ENCODE measurements at regions not wholly inside any gene's neighbourhood (a gene's known extent, or its start where the extent isn't known, plus 50 kb on each side); places are given as distances from the start of the nearest gene placed in this dataset.

DNA sequence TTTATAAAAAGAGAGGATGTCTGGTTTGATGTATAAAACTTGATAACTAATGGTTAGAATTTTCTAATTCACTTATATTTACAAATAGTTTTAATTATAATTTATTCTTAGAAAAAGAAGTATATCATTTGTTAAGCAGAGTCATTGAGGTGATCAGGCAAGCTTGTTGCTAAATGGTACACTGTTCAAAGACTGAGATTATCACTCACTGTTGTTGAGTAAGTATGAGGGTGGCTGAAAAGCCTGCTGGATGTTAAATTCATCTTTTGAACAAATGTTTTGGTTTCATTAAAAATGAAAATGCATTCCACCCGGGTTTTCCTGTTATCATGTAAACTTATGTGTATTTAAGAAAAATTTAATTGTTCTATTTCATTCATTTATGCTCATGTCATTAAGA, 451.8 kb downstream of the ADAMTS20 start:
- Histone ChIP-seq H3K4me1 (ENCODE audit: insufficient read depth) (no peaks in the 10 kb centered on the region), H3K36me3 (ENCODE audit: insufficient read depth) (no peaks in the 10 kb centered on the region), H3K4me3 (ENCODE audit: low read depth, low read length) (no peak overlapping the region), H3K27ac (ENCODE audit: low read depth) (no peak overlapping the region)
- 55% methylated on average over 1 of the region's 1 CpG for WGBS
- DNase-seq (ENCODE audit: extremely low spot score), result no peak

DNA sequence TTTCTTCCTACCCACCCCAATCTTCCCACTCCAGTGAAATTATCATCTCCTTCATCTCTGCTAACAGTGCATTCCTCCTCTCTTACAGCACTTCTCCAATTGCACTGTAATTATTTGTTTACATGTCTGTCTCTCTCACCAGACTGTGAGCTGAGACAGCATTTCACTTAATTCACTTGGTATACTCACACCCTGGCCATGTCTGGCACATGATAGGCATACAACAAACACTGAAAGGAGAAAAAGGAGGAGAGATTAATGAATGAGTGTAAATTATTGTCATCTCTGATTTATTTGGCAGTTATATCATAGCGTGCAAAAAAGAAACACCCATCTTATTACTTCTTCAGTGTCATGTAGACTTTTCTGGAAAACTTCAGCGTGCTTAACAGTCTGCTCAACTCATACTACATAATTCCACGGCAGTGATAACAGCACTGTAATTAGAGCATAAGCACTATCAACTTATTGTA, 452.3 kb downstream of the ADAMTS20 start:
- DNase-seq (ENCODE audit: extremely low spot score), result no peak
- 27% methylated on average over 3 of the region's 3 CpGs for WGBS
- Histone ChIP-seq H3K27ac (ENCODE audit: low read depth) (no peak overlapping the region), H3K36me3 (ENCODE audit: insufficient read depth) (no peaks in the 10 kb centered on the region), H3K4me3 (ENCODE audit: low read depth, low read length) (no peak overlapping the region), H3K4me1 (ENCODE audit: insufficient read depth) (no peaks in the 10 kb centered on the region)

DNA sequence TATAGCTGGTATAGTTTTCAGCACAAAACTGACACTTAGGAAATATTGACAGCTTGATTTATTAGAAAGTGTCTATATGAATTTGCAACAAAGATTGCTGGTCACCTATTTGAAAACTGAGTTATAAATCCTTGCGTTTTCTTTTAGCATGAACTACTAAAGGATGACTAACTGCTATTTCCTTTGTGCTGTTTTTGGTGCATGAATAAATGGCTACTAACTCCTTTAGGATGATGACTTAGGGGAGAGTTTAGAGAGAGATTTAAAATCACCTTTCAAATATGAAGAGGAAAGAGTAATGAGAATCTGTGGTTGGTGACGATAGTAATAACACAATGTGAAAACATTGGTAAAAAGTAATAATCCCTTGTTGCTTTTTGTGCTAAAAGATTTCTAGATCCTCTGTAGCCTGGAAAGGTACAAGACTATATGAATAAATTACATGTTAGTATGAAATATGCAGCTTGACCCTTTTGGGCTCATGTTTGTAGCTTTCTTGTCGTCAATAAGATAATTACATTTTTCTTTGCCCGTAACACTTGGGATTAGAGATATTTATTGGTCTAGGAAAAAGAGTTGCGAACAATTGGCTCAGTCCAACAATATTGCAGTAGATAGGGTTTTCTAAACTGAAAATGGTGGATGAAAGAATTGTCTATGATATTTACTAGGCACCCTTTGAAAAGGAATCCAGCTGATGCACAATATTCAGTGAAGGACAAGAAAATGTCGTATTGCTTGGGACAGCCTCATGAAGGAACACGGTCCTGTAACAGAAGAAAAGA, 453.0 kb downstream of the ADAMTS20 start:
- no peaks in the 10 kb centered on the region for H3K4me1 ChIP-seq (ENCODE audit: insufficient read depth)
- DNase-seq (ENCODE audit: extremely low spot score), result no peak
- WGBS, result 90% methylated on average over 7 of the region's 7 CpGs
- H3K36me3 ChIP-seq (ENCODE audit: insufficient read depth), result no peaks in the 10 kb centered on the region
- no peak overlapping the region for H3K27ac ChIP-seq (ENCODE audit: low read depth)
- H3K4me3 ChIP-seq (ENCODE audit: low read depth, low read length), result no peak overlapping the region

DNA sequence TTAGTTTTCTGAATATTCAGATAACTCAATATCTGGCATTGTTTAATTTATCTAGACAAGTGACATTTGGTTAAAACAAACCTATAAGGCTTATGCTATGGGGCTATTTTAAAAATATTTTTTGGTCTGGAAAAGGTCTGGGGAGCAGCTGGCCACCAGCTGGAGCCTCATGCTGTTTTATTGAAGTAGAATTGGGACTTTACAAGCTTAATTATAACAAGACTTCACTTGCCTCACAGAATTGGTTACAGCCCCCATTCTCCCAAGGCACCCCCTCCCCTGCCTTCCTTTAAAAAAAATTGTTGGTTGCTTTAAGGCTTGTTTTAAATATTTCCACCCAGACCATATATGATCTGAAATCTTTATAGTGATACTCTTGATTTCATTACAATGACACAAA, 453.9 kb downstream of the ADAMTS20 start:
- Histone ChIP-seq H3K4me1 (ENCODE audit: insufficient read depth) (no peaks in the 10 kb centered on the region), H3K27ac (ENCODE audit: low read depth) (no peak overlapping the region), H3K4me3 (ENCODE audit: low read depth, low read length) (no peak overlapping the region), H3K36me3 (ENCODE audit: insufficient read depth) (no peaks in the 10 kb centered on the region)
- no peak for DNase-seq (ENCODE audit: extremely low spot score)

DNA sequence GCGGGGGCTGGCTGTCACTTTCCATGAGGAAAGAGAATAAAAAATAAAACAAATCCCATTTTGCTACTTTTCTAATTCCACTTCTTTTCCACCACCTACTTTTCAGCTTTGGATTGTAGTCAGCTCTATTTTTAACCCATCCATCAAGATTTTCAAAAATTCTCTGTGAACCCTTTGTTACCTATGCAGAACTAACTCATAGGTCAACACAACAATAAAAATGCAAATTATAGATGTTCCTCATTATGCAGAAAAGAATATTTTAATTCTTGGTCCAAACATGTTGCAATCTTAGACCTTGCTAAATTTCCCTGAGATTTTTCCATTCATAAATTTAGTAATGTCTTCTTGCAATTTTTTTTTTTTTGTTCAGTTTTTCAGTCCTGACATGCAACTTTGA, 454.5 kb downstream of the ADAMTS20 start:
- WGBS, result 83% methylated on average over 1 of the region's 1 CpG
- no peak for DNase-seq (ENCODE audit: extremely low spot score)
- no peak overlapping the region for H3K4me3 ChIP-seq (ENCODE audit: low read depth, low read length)
- H3K27ac ChIP-seq (ENCODE audit: low read depth), result no peak overlapping the region
- H3K36me3 ChIP-seq (ENCODE audit: insufficient read depth), result no peaks in the 10 kb centered on the region
- no peaks in the 10 kb centered on the region for H3K4me1 ChIP-seq (ENCODE audit: insufficient read depth)

DNA sequence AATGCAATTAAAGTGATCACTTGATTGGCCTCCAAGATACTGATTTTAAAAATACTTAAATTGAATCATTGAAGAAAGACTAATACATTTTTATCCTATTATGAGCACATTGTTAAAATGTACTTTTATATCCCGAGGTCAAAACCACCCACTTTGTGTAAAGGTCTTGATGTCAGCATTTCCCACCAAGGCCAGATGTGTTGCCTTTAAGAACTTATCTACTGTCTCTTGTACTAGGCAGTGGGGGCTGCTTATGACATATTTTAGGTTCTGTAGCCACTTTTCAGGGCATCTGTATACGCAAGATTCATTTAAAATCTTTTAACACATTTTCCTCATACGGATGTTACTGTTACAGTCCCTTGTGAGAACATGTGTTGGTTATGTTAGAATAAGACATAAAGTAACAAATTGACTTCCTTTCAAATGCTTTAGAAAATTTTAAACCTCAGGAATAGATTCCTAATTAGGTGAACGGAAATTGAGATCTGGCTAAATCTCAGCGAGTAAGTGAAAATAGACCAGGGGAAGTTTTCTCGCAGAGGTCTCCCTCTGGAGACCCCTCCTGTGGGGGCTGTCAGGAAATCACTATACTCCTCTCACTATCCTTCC, 456.2 kb downstream of the ADAMTS20 start:
- WGBS, result 62% methylated on average over 6 of the region's 6 CpGs
- no peak for DNase-seq (ENCODE audit: extremely low spot score)

DNA sequence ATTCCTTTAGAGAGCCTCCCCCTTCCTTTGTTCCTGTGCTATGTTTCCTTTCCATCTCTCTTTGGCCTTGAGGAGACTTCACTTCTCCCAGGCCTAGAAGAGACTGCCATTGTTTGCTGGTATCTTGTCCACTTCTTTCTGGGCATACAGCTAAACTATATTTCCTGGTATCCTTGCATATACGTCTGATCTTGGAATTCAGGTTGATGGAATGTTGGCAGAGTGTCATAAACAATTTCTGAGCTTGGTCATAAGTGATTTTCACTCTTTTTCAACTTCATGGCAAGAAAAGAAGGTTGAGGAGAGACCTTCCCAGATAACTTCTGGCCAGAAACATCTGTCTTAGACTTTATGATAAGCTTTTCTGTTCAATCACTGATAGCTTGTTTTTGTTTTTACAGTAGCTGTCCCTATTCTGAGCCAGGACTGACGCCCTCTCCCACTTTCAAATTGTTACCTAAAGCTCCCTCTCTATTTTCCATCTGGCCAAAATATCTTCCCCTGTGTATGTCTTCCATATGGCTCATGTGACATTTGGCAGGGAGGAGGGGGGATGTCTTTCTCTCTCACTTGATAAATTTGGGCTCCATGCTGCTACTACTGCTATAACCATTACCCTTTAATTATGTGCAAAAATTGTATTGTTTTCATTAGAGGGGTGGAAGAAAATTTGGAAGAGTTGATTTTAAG, 457.0 kb downstream of the ADAMTS20 start:
- Histone ChIP-seq H3K36me3 (ENCODE audit: insufficient read depth) (no peaks in the 10 kb centered on the region), H3K27ac (ENCODE audit: low read depth) (no peak overlapping the region), H3K4me1 (ENCODE audit: insufficient read depth) (no peaks in the 10 kb centered on the region), H3K4me3 (ENCODE audit: low read depth, low read length) (no peak overlapping the region)
- 65% methylated on average over 2 of the region's 2 CpGs for WGBS
- no peak for DNase-seq (ENCODE audit: extremely low spot score)

More for the DNA sequence above, 456.2 kb downstream of the ADAMTS20 start:
- no peaks in the 10 kb centered on the region for H3K4me1 ChIP-seq (ENCODE audit: insufficient read depth)
- H3K36me3 ChIP-seq (ENCODE audit: insufficient read depth), result no peaks in the 10 kb centered on the region
- no peak overlapping the region for H3K4me3 ChIP-seq (ENCODE audit: low read depth, low read length)
- H3K27ac ChIP-seq (ENCODE audit: low read depth), result no peak overlapping the region

DNA sequence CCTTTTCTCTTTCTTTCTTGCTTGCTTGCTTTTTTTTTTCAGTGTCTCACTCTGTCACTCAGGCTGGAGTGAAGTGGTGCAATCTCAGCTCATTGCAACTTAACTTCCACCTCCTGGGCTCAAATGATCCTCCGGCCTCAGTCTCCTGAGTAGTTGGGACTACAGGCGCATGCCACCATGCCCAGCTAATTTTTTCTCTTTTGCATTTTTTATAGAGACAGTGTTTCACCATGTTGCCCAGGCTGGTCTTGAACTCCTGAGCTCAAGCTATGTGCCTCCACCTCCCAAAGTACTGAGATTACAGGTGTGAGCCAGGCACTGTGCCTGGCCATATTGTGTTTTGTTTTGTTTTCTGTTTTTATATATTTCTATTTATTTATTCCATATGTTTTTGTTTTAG, 461.0 kb downstream of the ADAMTS20 start:
- H3K4me3 ChIP-seq (ENCODE audit: low read depth, low read length), result no peak overlapping the region
- 96% methylated on average over 2 of the region's 2 CpGs for WGBS
- no peaks in the 10 kb centered on the region for H3K36me3 ChIP-seq (ENCODE audit: insufficient read depth)
- H3K27ac ChIP-seq (ENCODE audit: low read depth), result no peak overlapping the region
- DNase-seq (ENCODE audit: extremely low spot score), result no peak
- no peaks in the 10 kb centered on the region for H3K4me1 ChIP-seq (ENCODE audit: insufficient read depth)

DNA sequence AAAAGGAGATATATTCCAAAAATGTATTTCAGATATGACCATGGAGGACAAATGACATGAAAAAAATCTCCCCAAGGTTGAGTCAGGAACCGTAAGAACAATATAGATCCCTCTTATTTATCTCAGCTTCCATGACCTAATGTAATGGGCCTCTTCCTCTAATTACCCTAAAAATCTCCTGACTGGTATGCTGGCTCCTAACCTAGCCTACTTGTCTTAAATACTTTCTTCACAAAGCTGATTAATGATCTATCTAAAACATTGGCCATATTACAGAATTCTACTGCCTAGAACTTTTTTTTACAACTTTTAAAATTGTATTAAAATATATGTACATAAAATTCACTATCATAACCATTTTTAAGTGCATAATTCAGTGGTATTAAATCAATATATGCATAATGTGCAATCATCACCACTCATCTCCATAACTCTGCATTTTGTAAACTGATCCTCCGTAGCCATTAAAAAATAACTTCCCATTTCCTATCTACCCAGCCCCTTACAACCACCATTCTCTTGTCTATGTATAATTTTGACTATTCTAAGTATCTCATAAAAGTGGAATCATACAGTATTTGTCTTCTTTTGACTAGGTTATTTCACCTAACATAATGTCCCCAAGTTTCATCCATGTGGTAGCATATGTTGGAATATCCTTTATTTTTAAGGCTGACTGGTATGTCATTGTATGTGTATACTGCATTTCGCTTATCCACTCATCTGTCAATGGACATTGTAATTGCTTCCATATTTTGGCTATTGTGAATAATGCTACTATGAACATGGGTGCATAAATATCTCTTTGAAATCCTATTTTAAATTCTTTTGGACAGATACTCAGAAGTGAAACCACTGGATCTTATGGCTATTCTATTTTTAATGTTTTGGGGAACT, 464.6 kb downstream of the ADAMTS20 start:
- H3K4me3 ChIP-seq (ENCODE audit: low read depth, low read length), result no peak overlapping the region

DNA sequence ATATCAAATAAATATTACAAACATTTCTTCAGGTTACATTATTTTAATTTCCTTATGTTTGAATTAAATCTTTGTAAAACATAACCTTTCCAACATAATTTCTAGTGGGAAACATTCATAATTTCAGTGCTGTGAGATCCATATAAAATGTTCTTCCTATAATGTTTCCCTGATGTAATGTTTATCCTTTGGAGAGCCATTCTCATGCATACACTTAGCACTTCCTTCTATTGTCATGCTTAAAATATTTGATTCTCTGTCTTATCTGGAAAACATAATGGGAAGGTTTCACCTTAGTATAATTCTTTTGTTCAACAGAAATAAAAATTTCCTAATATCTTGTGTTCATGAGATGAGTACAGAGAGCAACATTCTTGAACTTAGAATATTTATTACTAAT, 472.5 kb downstream of the ADAMTS20 start:
- no peak overlapping the region for H3K4me3 ChIP-seq (ENCODE audit: low read depth, low read length)
- H3K27ac ChIP-seq (ENCODE audit: low read depth), result no peak overlapping the region
- no peaks in the 10 kb centered on the region for H3K36me3 ChIP-seq (ENCODE audit: insufficient read depth)
- no peaks in the 10 kb centered on the region for H3K4me1 ChIP-seq (ENCODE audit: insufficient read depth)
- no peak for DNase-seq (ENCODE audit: extremely low spot score)

More for the DNA sequence above, 464.6 kb downstream of the ADAMTS20 start:
- Histone ChIP-seq H3K36me3 (ENCODE audit: insufficient read depth) (no peaks in the 10 kb centered on the region), H3K4me1 (ENCODE audit: insufficient read depth) (no peaks in the 10 kb centered on the region), H3K27ac (ENCODE audit: low read depth) (no peak overlapping the region)
- 91% methylated on average over 3 of the region's 3 CpGs for WGBS
- no peak for DNase-seq (ENCODE audit: extremely low spot score)

DNA sequence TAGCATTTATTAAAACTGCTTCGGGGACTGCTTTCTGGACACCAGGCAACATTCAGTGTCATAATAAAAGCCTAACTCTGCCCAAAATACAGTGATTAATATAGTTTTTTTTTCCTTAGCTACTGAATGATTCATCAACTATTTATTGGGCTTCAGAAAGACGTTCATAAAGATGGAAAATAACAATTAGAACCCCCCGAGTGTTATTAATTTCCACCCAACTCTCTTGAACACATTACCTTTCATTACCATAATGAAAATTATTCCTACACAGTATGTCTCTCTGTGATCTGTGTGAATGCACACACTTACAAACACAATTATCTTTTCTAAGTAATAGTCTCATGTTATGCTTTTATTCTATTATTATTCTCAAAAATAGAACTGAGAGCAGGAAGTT, 473.0 kb downstream of the ADAMTS20 start:
- no peak for DNase-seq (ENCODE audit: extremely low spot score)
- WGBS, result 55% methylated on average over 3 of the region's 3 CpGs
- H3K27ac ChIP-seq (ENCODE audit: low read depth), result no peak overlapping the region

DNA sequence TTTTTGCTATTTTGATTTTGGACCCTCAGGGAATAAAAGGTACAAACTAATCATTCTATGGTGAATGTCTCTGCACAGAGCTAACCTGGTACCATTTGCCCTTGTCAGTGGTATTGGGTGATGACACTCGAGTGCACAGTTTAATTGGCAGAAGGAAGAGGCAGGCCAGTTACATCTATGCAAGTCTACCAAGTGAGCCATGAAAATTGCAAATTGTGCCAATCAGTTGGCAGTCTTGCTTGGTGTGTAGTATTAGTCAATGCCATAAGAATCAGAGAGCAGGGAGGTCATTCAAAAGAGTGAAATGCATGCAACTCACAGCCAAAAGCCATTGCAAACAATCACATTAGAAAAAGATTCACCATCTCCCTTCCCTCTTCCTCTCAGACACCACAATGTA, 479.6 kb downstream of the ADAMTS20 start:
- no peak overlapping the region for H3K4me3 ChIP-seq (ENCODE audit: low read depth, low read length)
- 95% methylated on average over 1 of the region's 1 CpG for WGBS
- H3K36me3 ChIP-seq (ENCODE audit: insufficient read depth), result no peaks in the 10 kb centered on the region
- H3K4me1 ChIP-seq (ENCODE audit: insufficient read depth), result no peaks in the 10 kb centered on the region
- H3K27ac ChIP-seq (ENCODE audit: low read depth), result no peak overlapping the region
- no peak for DNase-seq (ENCODE audit: extremely low spot score)

More for the DNA sequence above, 473.0 kb downstream of the ADAMTS20 start:
- Histone ChIP-seq H3K4me1 (ENCODE audit: insufficient read depth) (no peaks in the 10 kb centered on the region), H3K36me3 (ENCODE audit: insufficient read depth) (no peaks in the 10 kb centered on the region), H3K4me3 (ENCODE audit: low read depth, low read length) (no peak overlapping the region)

DNA sequence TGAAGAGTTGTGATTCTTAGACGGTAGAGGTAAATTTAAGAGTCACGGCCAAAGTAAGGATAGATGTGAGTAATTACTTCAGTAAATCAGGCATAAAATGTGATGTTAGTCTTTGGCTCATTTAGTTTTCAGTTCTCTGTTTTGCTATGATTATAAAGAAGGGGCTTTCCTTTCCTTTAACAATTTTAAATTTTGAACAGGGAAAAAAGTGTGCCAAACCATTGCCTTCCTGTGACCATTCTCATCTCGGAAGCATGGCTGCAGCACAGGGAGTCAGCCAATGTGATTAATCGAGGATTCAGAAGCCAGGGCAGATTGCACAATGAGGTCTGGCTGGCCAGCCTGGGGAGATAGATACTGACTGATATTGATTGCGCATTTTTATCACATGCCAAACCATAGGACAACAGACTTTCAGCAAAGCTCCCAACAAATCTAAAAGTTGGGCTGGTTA, 480.2 kb upstream of the PRICKLE1 start:
- Histone ChIP-seq H3K4me1 (ENCODE audit: insufficient read depth) (no peaks in the 10 kb centered on the region), H3K36me3 (ENCODE audit: insufficient read depth) (no peaks in the 10 kb centered on the region), H3K4me3 (ENCODE audit: low read depth, low read length) (no peak overlapping the region), H3K27ac (ENCODE audit: low read depth) (no peak overlapping the region)
- WGBS, result 71% methylated on average over 5 of the region's 5 CpGs
- no peak for DNase-seq (ENCODE audit: extremely low spot score)
